ENCODE measurements at regions not wholly inside any gene's neighbourhood (a gene's known extent, or its start where the extent isn't known, plus 50 kb on each side); places are given as distances from the start of the nearest gene placed in this dataset.

DNA sequence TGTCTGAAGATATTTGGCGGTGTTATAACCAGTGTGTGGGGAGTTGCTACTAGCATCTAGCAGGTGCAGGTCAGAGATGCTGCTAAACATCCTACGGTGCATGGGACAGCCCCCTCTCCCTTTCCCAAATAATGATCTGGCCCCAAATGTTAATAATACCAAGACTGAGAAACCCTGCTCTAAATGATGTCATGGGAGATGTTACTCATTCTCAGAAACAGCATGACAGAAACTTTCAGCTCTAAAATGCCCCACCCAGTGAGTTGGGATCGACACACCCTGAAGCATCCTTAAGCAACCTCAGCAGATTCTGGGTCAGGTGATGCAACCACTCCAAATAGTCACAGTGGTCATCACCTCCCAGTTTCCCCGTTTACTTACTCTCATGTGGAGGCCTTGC is 108.8 kb upstream of the MPP7 start:
- Histone ChIP-seq H3K4me1 (ENCODE audit: control insufficient read depth, low read length) (no peaks in the 10 kb centered on the region), H3K36me3 (ENCODE audit: control insufficient read depth, low read length) (no peaks in the 10 kb centered on the region), H3F3A (ENCODE audit: control insufficient read depth, insufficient read depth) (no peaks in the 10 kb centered on the region), H4K20me1 (ENCODE audit: control insufficient read depth, insufficient read depth, low read depth, low read length) (no peaks in the 10 kb centered on the region), H3K27me3 (ENCODE audit: control insufficient read depth, low read length) (peaks cover 4% of the 10 kb centered on the region; the same call in 1 of the 2 replicates), H3K9me3 (ENCODE audit: control insufficient read depth, insufficient read depth, low read length) (no peaks in the 10 kb centered on the region), H3K79me2 (ENCODE audit: control insufficient read depth, low read length) (no peaks in the 10 kb centered on the region), H3K4me3 (ENCODE audit: low read length) (no peak overlapping the region), H3K27ac (ENCODE audit: low read depth, low read length) (no peak overlapping the region), H3K4me2 (ENCODE audit: low read length) (no peak overlapping the region), H3K9me2 (replicated peaks; ENCODE audit: control insufficient read depth, low read length) (no peaks in the 10 kb centered on the region)
- TF ChIP-seq, protein P1, sequence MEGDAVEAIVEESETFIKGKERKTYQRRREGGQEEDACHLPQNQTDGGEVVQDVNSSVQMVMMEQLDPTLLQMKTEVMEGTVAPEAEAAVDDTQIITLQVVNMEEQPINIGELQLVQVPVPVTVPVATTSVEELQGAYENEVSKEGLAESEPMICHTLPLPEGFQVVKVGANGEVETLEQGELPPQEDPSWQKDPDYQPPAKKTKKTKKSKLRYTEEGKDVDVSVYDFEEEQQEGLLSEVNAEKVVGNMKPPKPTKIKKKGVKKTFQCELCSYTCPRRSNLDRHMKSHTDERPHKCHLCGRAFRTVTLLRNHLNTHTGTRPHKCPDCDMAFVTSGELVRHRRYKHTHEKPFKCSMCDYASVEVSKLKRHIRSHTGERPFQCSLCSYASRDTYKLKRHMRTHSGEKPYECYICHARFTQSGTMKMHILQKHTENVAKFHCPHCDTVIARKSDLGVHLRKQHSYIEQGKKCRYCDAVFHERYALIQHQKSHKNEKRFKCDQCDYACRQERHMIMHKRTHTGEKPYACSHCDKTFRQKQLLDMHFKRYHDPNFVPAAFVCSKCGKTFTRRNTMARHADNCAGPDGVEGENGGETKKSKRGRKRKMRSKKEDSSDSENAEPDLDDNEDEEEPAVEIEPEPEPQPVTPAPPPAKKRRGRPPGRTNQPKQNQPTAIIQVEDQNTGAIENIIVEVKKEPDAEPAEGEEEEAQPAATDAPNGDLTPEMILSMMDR (IDR thresholded peaks at IDR 0.05; ENCODE audit: low read depth, low read length, poor library complexity, severe bottlenecking), result no peak
- TF ChIP-seq EZH2phosphoT487 (IDR thresholded peaks at IDR 0.05; ENCODE audit: borderline replicate concordance, low read length), result no peak

DNA sequence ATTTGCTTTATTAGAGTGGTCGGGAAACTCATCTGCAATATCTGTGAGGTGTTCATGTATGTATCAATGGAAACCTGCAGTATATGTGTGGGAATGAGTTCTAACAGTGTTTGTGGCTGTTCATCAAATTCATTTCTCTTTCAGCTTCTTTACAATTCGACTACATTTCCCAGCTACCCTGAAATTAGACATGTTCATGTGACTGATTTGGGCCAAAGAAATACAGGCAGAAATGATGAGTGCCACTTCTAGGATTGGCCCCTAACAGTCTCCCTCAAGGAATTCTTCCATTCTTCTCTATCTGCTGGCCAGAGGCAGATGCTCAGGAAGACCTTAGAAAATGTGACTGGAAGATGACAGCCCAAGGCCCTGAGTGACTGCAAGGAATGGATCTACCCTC is 114.8 kb upstream of the WAC start:
- Histone ChIP-seq H3K79me2 (ENCODE audit: control insufficient read depth, low read length) (no peaks in the 10 kb centered on the region), H3K4me2 (ENCODE audit: low read length) (no peak overlapping the region), H3K4me1 (ENCODE audit: control insufficient read depth, low read length) (no peaks in the 10 kb centered on the region), H3K9me3 (ENCODE audit: control insufficient read depth, insufficient read depth, low read length) (no peaks in the 10 kb centered on the region), H3K9me2 (replicated peaks; ENCODE audit: control insufficient read depth, low read length) (no peaks in the 10 kb centered on the region), H3K4me3 (ENCODE audit: low read length) (no peak overlapping the region), H3K36me3 (ENCODE audit: control insufficient read depth, low read length) (no peaks in the 10 kb centered on the region), H3K27ac (ENCODE audit: low read depth, low read length) (no peak overlapping the region), H4K20me1 (ENCODE audit: control insufficient read depth, insufficient read depth, low read depth, low read length) (no peaks in the 10 kb centered on the region), H3K27me3 (ENCODE audit: control insufficient read depth, low read length) (no peaks in the 10 kb centered on the region; the same call in 1 of the 2 replicates), H3F3A (ENCODE audit: control insufficient read depth, insufficient read depth) (no peaks in the 10 kb centered on the region)
- no peak for TF ChIP-seq EZH2phosphoT487 (IDR thresholded peaks at IDR 0.05; ENCODE audit: borderline replicate concordance, low read length)
- TF ChIP-seq, protein P1 (IDR thresholded peaks at IDR 0.05; ENCODE audit: low read depth, low read length, poor library complexity, severe bottlenecking), result no peak

DNA sequence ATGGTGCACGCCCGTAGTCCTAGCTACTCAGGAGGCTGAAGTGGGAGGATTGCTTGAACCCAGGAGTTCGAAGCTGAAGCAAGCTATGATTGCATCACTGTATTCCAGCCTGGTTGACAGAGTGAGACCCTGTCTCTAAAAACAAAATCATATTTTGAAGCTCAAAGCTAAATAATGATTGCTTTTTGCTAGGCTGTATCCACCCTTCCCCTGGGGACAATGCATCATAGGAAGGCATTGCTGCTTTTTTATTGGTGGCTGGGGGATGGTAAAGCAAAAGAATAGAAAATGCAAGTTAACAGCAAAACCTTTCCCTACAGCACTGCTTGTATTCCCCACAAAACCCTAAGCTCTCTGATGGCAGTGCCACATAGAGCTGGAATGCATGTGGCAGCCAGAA is 107.5 kb upstream of the WAC start:
- no peak overlapping the region for H3K4me2 ChIP-seq (ENCODE audit: low read length)
- H3K27ac ChIP-seq (ENCODE audit: low read depth, low read length), result no peak overlapping the region
- no peak overlapping the region for H3K4me3 ChIP-seq (ENCODE audit: low read length)
- no peaks in the 10 kb centered on the region for H3K9me3 ChIP-seq (ENCODE audit: control insufficient read depth, insufficient read depth, low read length)
- no peaks in the 10 kb centered on the region for H4K20me1 ChIP-seq (ENCODE audit: control insufficient read depth, insufficient read depth, low read depth, low read length)
- no peaks in the 10 kb centered on the region for H3K36me3 ChIP-seq (ENCODE audit: control insufficient read depth, low read length)
- no peaks in the 10 kb centered on the region for H3K4me1 ChIP-seq (ENCODE audit: control insufficient read depth, low read length)
- no peaks in the 10 kb centered on the region for H3K9me2 ChIP-seq (replicated peaks; ENCODE audit: control insufficient read depth, low read length)
- no peaks in the 10 kb centered on the region for H3K27me3 ChIP-seq (ENCODE audit: control insufficient read depth, low read length)
- H3K79me2 ChIP-seq (ENCODE audit: control insufficient read depth, low read length), result no peaks in the 10 kb centered on the region
- no peaks in the 10 kb centered on the region for H3F3A ChIP-seq (ENCODE audit: control insufficient read depth, insufficient read depth)
- TF ChIP-seq EZH2phosphoT487 (IDR thresholded peaks at IDR 0.05; ENCODE audit: borderline replicate concordance, low read length), result no peak
- TF ChIP-seq, protein P1 (IDR thresholded peaks at IDR 0.05; ENCODE audit: low read depth, low read length, poor library complexity, severe bottlenecking), result no peak
